A673 (cell line): ENCODE measurements at regions not wholly inside any gene's neighbourhood (a gene's known extent, or its start where the extent isn't known, plus 50 kb on each side); places are given as distances from the start of the nearest gene placed in this dataset.

Experiments
- BruUV-seq: library from RNA; stranded (reverse); fragments of 400-500 nt; replicated peaks from 2 replicates; lab custom pipeline; 2021; lab: Mats Ljungman, UMichigan
- CTCF ChIA-PET: fragments of 300-600 bp; sonication (Branson Sonifier 250); formaldehyde crosslinking; loops from one replicate; lab custom pipeline; 2022; ENCODE audit warnings: antibody characterized with exemption; lab: Charles Lee
- POLR2A ChIA-PET: fragments of 300-600 bp; sonication (Branson Sonifier 250); formaldehyde crosslinking; loops from one replicate; lab custom pipeline; 2022; ENCODE audit warnings: antibody characterized with exemption; ENCODE audit not compliant: low non-redundant PET; lab: Charles Lee
- DNase-seq: peaks from one replicate; pipeline ENCODE4 v3.0.0-alpha.2; 2015; ENCODE audit warnings: low spot score
- H3K27ac ChIP-seq: fragments of 200-600 bp; sonication (generic); 2 replicates; pipeline ENCODE4 v1.5.1; 2016; ENCODE audit warnings: mixed run types, low read depth, mild to moderate bottlenecking, mixed read lengths, antibody characterized with exemption, low read length; ENCODE audit not compliant: poor library complexity, severe bottlenecking
- H3K27me3 ChIP-seq: fragments of 200-600 bp; sonication (generic); replicated peaks from 2 replicates; pipeline ENCODE4 v1.6.1; 2017; ENCODE audit warnings: mixed run types, low read depth, mild to moderate bottlenecking, mixed read lengths, antibody characterized with exemption, low read length; ENCODE audit not compliant: insufficient read depth, poor library complexity
- H3K36me3 ChIP-seq: fragments of 200-600 bp; sonication (generic); 2 replicates; pipeline ENCODE4 v1.6.1; 2016; ENCODE audit warnings: mixed run types, mild to moderate bottlenecking, mixed read lengths, antibody characterized with exemption, low read length; ENCODE audit not compliant: insufficient read depth, poor library complexity, severe bottlenecking
- H3K4me1 ChIP-seq: fragments of 200-600 bp; sonication (generic); 2 replicates; pipeline ENCODE4 v1.6.1; 2017; ENCODE audit warnings: mixed run types, mild to moderate bottlenecking, mixed read lengths, antibody characterized with exemption, low read length; ENCODE audit not compliant: insufficient read depth, poor library complexity, severe bottlenecking
- H3K4me3 ChIP-seq: fragments of 200-600 bp; sonication (generic); 2 replicates; pipeline ENCODE4 v1.5.1; 2016; ENCODE audit warnings: low read depth, mixed run types, mild to moderate bottlenecking, mixed read lengths, low read length; ENCODE audit not compliant: poor library complexity, severe bottlenecking
- H3K9me3 ChIP-seq: fragments of 200-600 bp; sonication (generic); 2 replicates; pipeline ENCODE4 v1.6.1; 2016; ENCODE audit warnings: mixed run types, low read depth, mild to moderate bottlenecking, mixed read lengths, antibody characterized with exemption, low read length; ENCODE audit not compliant: poor library complexity, severe bottlenecking
- CTCF ChIP-seq: fragments of 300-800, 200-600 bp; sonication (generic); conservative IDR thresholded peaks from 2 replicates; pipeline ENCODE4 v1.5.1; 2017; ENCODE audit warnings: low read depth, mild to moderate bottlenecking, antibody characterized with exemption, low read length, moderate library complexity, mixed read lengths
- EZH2 ChIP-seq: fragments of 200-600 bp; sonication (generic); IDR thresholded peaks from 2 replicates; pipeline ENCODE4 v1.6.1; 2017; ENCODE audit warnings: borderline replicate concordance, low read depth, mild to moderate bottlenecking, mixed read lengths, antibody characterized with exemption, low read length; ENCODE audit not compliant: poor library complexity, severe bottlenecking
- intact Hi-C: fragments of 100-400 bp; cut with micrococcal nuclease; formaldehyde crosslinking; loops from one replicate; pipeline ENCODE4 v1.10.0; 2022; ENCODE audit not compliant: unreplicated experiment

GRCh38 chr10:25778646-25779045 is 155.4 kb upstream of the MYO3A start:
- intact Hi-C loops, result no loop called here
- Histone ChIP-seq H3K36me3 (no peaks in the 10 kb centered on the region), H3K4me1 (peaks cover 6% of the 10 kb centered on the region), H3K4me3 (no peak overlapping the region), H3K9me3 (peaks cover 4% of the 10 kb centered on the region), H3K27ac (no peak overlapping the region), H3K27me3 (no peaks in the 10 kb centered on the region)
- no TSS peak for BruUV-seq
- ChIA-PET CTCF (no interaction called here), POLR2A (no interaction called here)
- DNase-seq, result no peak
- TF ChIP-seq CTCF (no peak), EZH2 (no peak)

GRCh38 chr10:25786161-25786560 is 147.9 kb upstream of the MYO3A start:
- no peaks in the 10 kb centered on the region for H3K36me3 ChIP-seq

GRCh38 chr10:25786899-25787298 is 147.1 kb upstream of the MYO3A start:
- no peaks in the 10 kb centered on the region for H3K27me3 ChIP-seq
- intact Hi-C loops, result no loop called here
- ChIA-PET POLR2A (no interaction called here), CTCF (no interaction called here)
- no peak overlapping the region for H3K27ac ChIP-seq
- no peak for DNase-seq
- H3K4me1 ChIP-seq, result no peaks in the 10 kb centered on the region
- H3K36me3 ChIP-seq, result no peaks in the 10 kb centered on the region
- BruUV-seq, result no TSS peak
- no peak for TF ChIP-seq CTCF
- H3K9me3 ChIP-seq, result no peaks in the 10 kb centered on the region
- no peak overlapping the region for H3K4me3 ChIP-seq

More at GRCh38 chr10:25786161-25786560, 147.9 kb upstream of the MYO3A start:
- Histone ChIP-seq H3K27ac (no peak overlapping the region), H3K9me3 (no peaks in the 10 kb centered on the region), H3K4me3 (no peak overlapping the region), H3K4me1 (no peaks in the 10 kb centered on the region), H3K27me3 (no peaks in the 10 kb centered on the region)
- no peak for DNase-seq
- intact Hi-C loops, result no loop called here
- no TSS peak for BruUV-seq
- ChIA-PET CTCF (no interaction called here), POLR2A (no interaction called here)
- TF ChIP-seq EZH2 (no peak), CTCF (no peak)
